SK-N-SH (cell line): ENCODE measurements at regions not wholly inside any gene's neighbourhood (a gene's known extent, or its start where the extent isn't known, plus 50 kb on each side); places are given as distances from the start of the nearest gene placed in this dataset.
A peak's percentile ranks its signal among the peaks of the same experiment; 100 is the strongest.

Source experiments
- CTCF ChIA-PET: fragments of 300-600, 350-600 bp; formaldehyde crosslinking; extraction: SDS; loops from one replicate; lab custom pipeline; 2021; lab: Yijun Ruan, JAX
- POLR2A ChIA-PET: fragments of 350-600 bp; sonication (Branson Sonifier 250); formaldehyde crosslinking; extraction: SDS; loops from one replicate; lab custom pipeline; 2020; ENCODE audit warnings: antibody characterized with exemption, inconsistent platforms; lab: Yijun Ruan, JAX
- DNase-seq: peaks from one replicate; pipeline ENCODE4 v3.0.0; 2012
- H2AFZ ChIP-seq: fragments of 200-600 bp; sonication (generic); 2 replicates; pipeline ENCODE4 v1.8.1; 2016; ENCODE audit warnings: antibody characterized with exemption, mild to moderate bottlenecking, low read depth
- H3F3A ChIP-seq: fragments of 200-600 bp; sonication (generic); replicated peaks from 2 replicates; pipeline ENCODE3; 2016; ENCODE audit warnings: antibody characterized with exemption, mild to moderate bottlenecking; ENCODE audit not compliant: insufficient read depth
- H3K27ac ChIP-seq, 2 experiments: fragments of 200-500 bp in 1 of 2; fragments of 200-600 bp in 1 of 2; sonication (Bioruptor generic) in 1 of 2; sonication (generic), shearing (Covaris generic) in 1 of 2; 2 replicates each; pipeline versions ENCODE4 v1.5.1 to v1.6.1; 2014 to 2016; ENCODE audit warnings: low read depth in 2 of 2, inconsistent platforms in 1 of 2, low read length in 1 of 2, mild to moderate bottlenecking in 1 of 2, mixed read lengths in 1 of 2
- H3K27me3 ChIP-seq: fragments of 200-600 bp; sonication (generic), shearing (Covaris generic); 2 replicates; pipeline ENCODE4 v1.6.1; 2016; ENCODE audit warnings: mixed run types; ENCODE audit not compliant: insufficient read depth
- H3K36me3 ChIP-seq, 2 experiments: fragments of 200-500 bp in 1 of 2; fragments of 200-600 bp in 1 of 2; sonication (Bioruptor generic) in 1 of 2; sonication (generic) in 1 of 2; replicated peaks in 1 of 2; 2 replicates each; pipeline versions ENCODE3 to v1.5.1; 2014 to 2016; ENCODE audit warnings: low read length in 1 of 2, mild to moderate bottlenecking in 1 of 2; ENCODE audit not compliant: insufficient read depth in 2 of 2, control insufficient read depth in 1 of 2
- H3K4me1 ChIP-seq, 2 experiments: fragments of 200-500 bp in 1 of 2; fragments of 200-600 bp in 1 of 2; sonication (Bioruptor generic) in 1 of 2; sonication (generic), shearing (Covaris generic) in 1 of 2; 2 replicates each; pipeline versions ENCODE4 v1.5.1 to v1.6.1; 2014 to 2016; ENCODE audit warnings: low read depth in 1 of 2, low read length in 1 of 2, mixed run types in 1 of 2; ENCODE audit not compliant: insufficient read depth in 2 of 2, control insufficient read depth in 1 of 2
- H3K4me2 ChIP-seq: fragments of 200-600 bp; sonication (generic), shearing (Covaris generic); 2 replicates; pipeline ENCODE4 v1.6.1; 2017; ENCODE audit warnings: mixed run types
- H3K4me3 ChIP-seq, 2 experiments: fragments of 200-500 bp in 1 of 2; fragments of 200-600 bp in 1 of 2; sonication (Bioruptor generic) in 1 of 2; sonication (generic), shearing (Covaris generic) in 1 of 2; 2 replicates each; pipeline versions ENCODE4 v1.5.1 to v1.8.1; 2014 to 2016; ENCODE audit warnings: low read depth in 2 of 2, inconsistent platforms in 1 of 2, low read length in 1 of 2, mild to moderate bottlenecking in 1 of 2, mixed read lengths in 1 of 2, moderate library complexity in 1 of 2
- H3K79me2 ChIP-seq: fragments of 200-600 bp; sonication (generic); 2 replicates; pipeline ENCODE4 v1.8.1; 2017; ENCODE audit warnings: mild to moderate bottlenecking; ENCODE audit not compliant: insufficient read depth
- H3K9ac ChIP-seq: fragments of 200-600 bp; sonication (generic); 2 replicates; pipeline ENCODE4 v1.6.1; 2017; ENCODE audit warnings: mixed run types
- H3K9me2 ChIP-seq: fragments of 200-600 bp; sonication (generic); 2 replicates; pipeline ENCODE4 v1.6.1; 2017; ENCODE audit warnings: mixed run types
- H3K9me3 ChIP-seq: fragments of 200-600 bp; sonication (generic); 2 replicates; pipeline ENCODE4 v1.6.1; 2017; ENCODE audit warnings: mixed run types, mild to moderate bottlenecking, moderate library complexity
- H4K20me1 ChIP-seq: fragments of 200-600 bp; sonication (generic); 2 replicates; pipeline ENCODE4 v1.6.1; 2017; ENCODE audit warnings: mild to moderate bottlenecking, mixed run types; ENCODE audit not compliant: insufficient read depth
- CHD2 ChIP-seq: fragments of 150-350 bp; IDR thresholded peaks from 2 replicates; pipeline ENCODE4 v1.6.1; 2018; ENCODE audit warnings: low read length; ENCODE audit not compliant: partially characterized antibody
- ELF1 ChIP-seq: IDR thresholded peaks from 2 replicates; pipeline ENCODE4 v1.4.0; 2012
- EP300 ChIP-seq, 2 experiments: IDR thresholded peaks; 2 replicates each; pipeline versions ENCODE4 v1.4.0 to v1.6.1; 2012; ENCODE audit warnings: borderline replicate concordance in 1 of 2, low read depth in 1 of 2, low read length in 1 of 2
- FOXJ3 ChIP-seq: sonication (generic); formaldehyde crosslinking; IDR thresholded peaks from 2 replicates; pipeline ENCODE4 v1.5.1; 2020; ENCODE audit warnings: mild to moderate bottlenecking, missing genetic modification reagents
- GABPA ChIP-seq: IDR thresholded peaks from 2 replicates; pipeline ENCODE4 v1.4.0; 2012; ENCODE audit warnings: low read depth, mild to moderate bottlenecking
- GATA2 ChIP-seq: sonication (generic); formaldehyde crosslinking; IDR thresholded peaks from 2 replicates; pipeline ENCODE4 v1.5.0; 2020; ENCODE audit warnings: mild to moderate bottlenecking, missing genetic modification reagents
- JUND ChIP-seq: IDR thresholded peaks from 2 replicates; pipeline ENCODE4 v1.4.0; 2012
- MXI1 ChIP-seq: IDR thresholded peaks from 2 replicates; pipeline ENCODE4 v1.6.1; 2012; ENCODE audit warnings: mild to moderate bottlenecking, low read depth, low read length, improper control_type of control experiment
- NFIC ChIP-seq: IDR thresholded peaks from 2 replicates; pipeline ENCODE4 v1.4.0; 2012; ENCODE audit warnings: borderline replicate concordance
- NRF1 ChIP-seq: IDR thresholded peaks from 2 replicates; pipeline ENCODE4 v1.6.1; 2012; ENCODE audit warnings: low read depth, mild to moderate bottlenecking, low read length
- POLR2AphosphoS5 ChIP-seq: IDR thresholded peaks from 2 replicates; pipeline ENCODE4 v1.6.1; 2012; ENCODE audit warnings: low read depth, low read length
- RAD21 ChIP-seq: IDR thresholded peaks from 2 replicates; pipeline ENCODE4 v1.6.1; 2012; ENCODE audit warnings: mild to moderate bottlenecking, low read length
- RCOR1 ChIP-seq: fragments of 150-350 bp; IDR thresholded peaks from 2 replicates; pipeline ENCODE4 v1.6.1; 2017; ENCODE audit warnings: antibody characterized with exemption, low read length
- SIN3A ChIP-seq: IDR thresholded peaks from 2 replicates; pipeline ENCODE4 v1.6.1; 2012; ENCODE audit warnings: low read depth, mild to moderate bottlenecking, low read length, moderate library complexity, borderline replicate concordance
- YY1 ChIP-seq: IDR thresholded peaks from 2 replicates; pipeline ENCODE4 v1.4.0; 2012; ENCODE audit warnings: low read depth, mild to moderate bottlenecking
- WGBS: methylation state at CpG from one replicate; pipeline ENCODE4 v1.1.6; 2017; ENCODE audit warnings: low lambda C conversion rate; 5-methylcytosine and 5-hydroxymethylcytosine counted together
- TF ChIP-seq, protein P1 (sequence below): IDR thresholded peaks from 2 replicates; pipeline ENCODE4 v1.4.0; 2012; ENCODE audit warnings: low read depth, borderline replicate concordance
- TF ChIP-seq, protein P2 (sequence below): fragments of 150-350 bp; IDR thresholded peaks from 2 replicates; pipeline ENCODE4 v1.6.1; 2016; ENCODE audit warnings: mild to moderate bottlenecking, low read depth, low read length

DNA sequence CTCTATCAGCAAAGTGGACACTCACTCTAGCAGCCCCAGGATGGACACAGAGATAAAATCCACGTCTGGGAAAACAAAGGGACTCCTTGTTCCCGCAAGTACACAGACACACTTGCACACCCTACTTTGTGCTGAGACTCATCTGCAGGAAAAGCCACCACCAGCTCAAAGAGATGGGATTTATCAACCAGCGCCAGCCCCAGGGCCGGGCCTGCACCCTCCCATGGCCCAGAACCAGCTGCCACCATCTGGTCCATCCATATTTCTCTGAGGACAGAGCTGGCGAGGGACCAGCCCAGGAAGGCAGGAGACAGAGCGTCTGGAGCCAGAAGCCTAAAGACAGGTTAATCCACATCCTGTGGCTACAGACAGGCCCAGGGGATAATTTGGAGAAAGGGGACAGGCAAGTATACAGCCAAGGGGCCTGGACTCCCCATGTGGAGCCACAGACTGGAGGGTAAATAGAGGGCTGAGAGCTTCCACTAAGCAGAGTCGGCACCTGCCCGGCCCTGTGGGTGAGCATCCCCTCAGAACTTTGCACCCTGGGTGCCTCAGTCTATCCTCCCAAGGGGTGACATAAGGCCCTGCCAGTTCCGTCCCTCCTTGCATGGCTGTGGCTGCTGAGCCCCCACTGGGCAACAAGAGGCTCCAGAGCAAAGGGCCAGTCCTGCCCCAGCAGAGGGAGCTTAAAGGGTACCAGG lies 233.9 kb downstream of the PTPRU start:
- peak; percentile 76 for DNase-seq
- Histone ChIP-seq H3K9ac (no peak overlapping the region), H2AFZ (no peak overlapping the region), H3K9me2 (no peaks in the 10 kb centered on the region), H3K36me3 (no peaks in the 10 kb centered on the region), H3K4me3 (no peak overlapping the region; a peak in 1 of 4 replicates), H3K27ac (peak overlapping the region; percentile 41 to 100; a peak in 3 of 4 replicates), H3K4me2 (no peak overlapping the region), H3F3A (no peaks in the 10 kb centered on the region), H4K20me1 (no peaks in the 10 kb centered on the region)
- POLR2A ChIA-PET = interaction anchor here (0.6 to 1.6 kb wide), 5 partner anchors 10 to 99 kb away, joined by 3 to 7 read pairs (median 5); no protein-coding TSS in a partner anchor
- TF ChIP-seq, protein P1, sequence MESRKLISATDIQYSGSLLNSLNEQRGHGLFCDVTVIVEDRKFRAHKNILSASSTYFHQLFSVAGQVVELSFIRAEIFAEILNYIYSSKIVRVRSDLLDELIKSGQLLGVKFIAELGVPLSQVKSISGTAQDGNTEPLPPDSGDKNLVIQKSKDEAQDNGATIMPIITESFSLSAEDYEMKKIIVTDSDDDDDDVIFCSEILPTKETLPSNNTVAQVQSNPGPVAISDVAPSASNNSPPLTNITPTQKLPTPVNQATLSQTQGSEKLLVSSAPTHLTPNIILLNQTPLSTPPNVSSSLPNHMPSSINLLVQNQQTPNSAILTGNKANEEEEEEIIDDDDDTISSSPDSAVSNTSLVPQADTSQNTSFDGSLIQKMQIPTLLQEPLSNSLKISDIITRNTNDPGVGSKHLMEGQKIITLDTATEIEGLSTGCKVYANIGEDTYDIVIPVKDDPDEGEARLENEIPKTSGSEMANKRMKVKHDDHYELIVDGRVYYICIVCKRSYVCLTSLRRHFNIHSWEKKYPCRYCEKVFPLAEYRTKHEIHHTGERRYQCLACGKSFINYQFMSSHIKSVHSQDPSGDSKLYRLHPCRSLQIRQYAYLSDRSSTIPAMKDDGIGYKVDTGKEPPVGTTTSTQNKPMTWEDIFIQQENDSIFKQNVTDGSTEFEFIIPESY = no peak
- 0 out of 2 replicates have a peak, but pooled peaks have one; percentile 58 for TF ChIP-seq FOXJ3 (CRISPR knock-in tag)
- no peak for TF ChIP-seq SIN3A
- TF ChIP-seq NFIC = no peak
- TF ChIP-seq POLR2AphosphoS5 = no peak
- TF ChIP-seq RCOR1 = peak; percentile 69
- TF ChIP-seq EP300 (IDR thresholded peaks at IDR 0.05; ENCODE audit: borderline replicate concordance in 1 of 2, low read depth in 1 of 2, low read length in 1 of 2) = peak in 1 of 2 experiments; percentile 88; a peak in 2 of 4 replicates
- no peak for TF ChIP-seq GABPA
- no peak for TF ChIP-seq YY1
- no peak for TF ChIP-seq JUND
- TF ChIP-seq ELF1 = no peak
- no peak for TF ChIP-seq NRF1
- peak; percentile 26; the same call in 1 of the 2 replicates for TF ChIP-seq GATA2
- TF ChIP-seq RAD21 = peak; percentile 41
- TF ChIP-seq MXI1 = no peak
- TF ChIP-seq CHD2 = peak; percentile 47
- TF ChIP-seq, protein P2, sequence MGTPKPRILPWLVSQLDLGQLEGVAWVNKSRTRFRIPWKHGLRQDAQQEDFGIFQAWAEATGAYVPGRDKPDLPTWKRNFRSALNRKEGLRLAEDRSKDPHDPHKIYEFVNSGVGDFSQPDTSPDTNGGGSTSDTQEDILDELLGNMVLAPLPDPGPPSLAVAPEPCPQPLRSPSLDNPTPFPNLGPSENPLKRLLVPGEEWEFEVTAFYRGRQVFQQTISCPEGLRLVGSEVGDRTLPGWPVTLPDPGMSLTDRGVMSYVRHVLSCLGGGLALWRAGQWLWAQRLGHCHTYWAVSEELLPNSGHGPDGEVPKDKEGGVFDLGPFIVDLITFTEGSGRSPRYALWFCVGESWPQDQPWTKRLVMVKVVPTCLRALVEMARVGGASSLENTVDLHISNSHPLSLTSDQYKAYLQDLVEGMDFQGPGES = no peak
- TF ChIP-seq, all 33 proteins: peak for 6
- Histone ChIP-seq H3K4me1 (peaks cover 0 to 75% of the 10 kb centered on the region in 2 experiments; a peak in 2 of 4 replicates), H3K27me3 (no peaks in the 10 kb centered on the region; the same call in 1 of the 2 replicates), H3K9me3 (no peaks in the 10 kb centered on the region), H3K79me2 (no peaks in the 10 kb centered on the region)
- CTCF ChIA-PET = interaction anchor here (0.8 to 3.8 kb wide), 8 partner anchors 10 to 910 kb away, joined by 3 to 19 read pairs (median 4); partner anchors contain the start of gene PTPRU
- 27% methylated on average over 8 of the region's 9 CpGs for WGBS
